Peyer's patch (tissue), 4 donors: ENCODE measurements at regions not wholly inside any gene's neighbourhood (a gene's known extent, or its start where the extent isn't known, plus 50 kb on each side); places are given as distances from the start of the nearest gene placed in this dataset.

Source experiments
- CTCF ChIP-seq, 6 experiments: fragments of 450-650 bp in 4 of 6; fragments of 200-600 bp in 2 of 6; sonication (generic) in 1 of 6; IDR thresholded peaks; one replicate each; pipeline ENCODE4 v1.5.1; 2017 to 2019; ENCODE audit warnings: antibody characterized with exemption in 6 of 6, mild to moderate bottlenecking in 3 of 6, moderate library complexity in 1 of 6
- POLR2A ChIP-seq, 2 donors: fragments of 450-650 bp; IDR thresholded peaks; one replicate each; pipeline ENCODE4 v1.5.1; 2017; ENCODE audit warnings: antibody characterized with exemption in 2 of 2, mild to moderate bottlenecking in 2 of 2, moderate library complexity in 2 of 2

- TF ChIP-seq CTCF (IDR thresholded peaks at IDR 0.05) (no peak), POLR2A (IDR thresholded peaks at IDR 0.05) (no peak)
These were observed 302.2 kb downstream of the EIPR1 start for GRCh38 chr2:3075316-3075990.
